Hepatocyte (in vitro differentiated cells): ENCODE measurements at regions not wholly inside any gene's neighbourhood (a gene's known extent, or its start where the extent isn't known, plus 50 kb on each side); places are given as distances from the start of the nearest gene placed in this dataset.

Experiments
- DNase-seq: peaks from one replicate; pipeline ENCODE4 v3.0.0-alpha.2; 2016; ENCODE audit warnings: low spot score
- H2AFZ ChIP-seq: fragments of 200-600 bp; sonication (generic); 2 replicates; pipeline ENCODE4 v1.6.0; 2016; ENCODE audit warnings: antibody characterized with exemption, mild to moderate bottlenecking
- H3K27ac ChIP-seq: fragments of 200-600 bp; sonication (generic); 2 replicates; pipeline ENCODE4 v1.5.1; 2016; ENCODE audit warnings: mild to moderate bottlenecking
- H3K27me3 ChIP-seq: fragments of 200-600 bp; sonication (generic); 2 replicates; pipeline ENCODE4 v1.6.1; 2016
- H3K36me3 ChIP-seq: fragments of 200-600 bp; sonication (generic); replicated peaks from 2 replicates; pipeline ENCODE4 v1.5.1; 2016; ENCODE audit warnings: low read depth; ENCODE audit not compliant: insufficient read depth
- H3K4me1 ChIP-seq: fragments of 200-600 bp; sonication (generic); 2 replicates; pipeline ENCODE4 v1.5.1; 2016; ENCODE audit warnings: mild to moderate bottlenecking, moderate library complexity; ENCODE audit not compliant: insufficient read depth
- H3K4me2 ChIP-seq: fragments of 200-600 bp; sonication (generic); 2 replicates; pipeline ENCODE4 v1.6.0; 2016
- H3K4me3 ChIP-seq: fragments of 200-600 bp; sonication (generic); 2 replicates; pipeline ENCODE4 v1.5.1; 2016; ENCODE audit warnings: mild to moderate bottlenecking
- H3K79me2 ChIP-seq: fragments of 200-600 bp; sonication (generic); 2 replicates; pipeline ENCODE4 v1.6.0; 2017; ENCODE audit warnings: mild to moderate bottlenecking
- H3K9me2 ChIP-seq: fragments of 200-600 bp; sonication (generic); replicated peaks from 2 replicates; pipeline ENCODE4 v1.6.0; 2017; ENCODE audit warnings: mild to moderate bottlenecking; ENCODE audit not compliant: insufficient read depth
- H3K9me3 ChIP-seq: fragments of 200-600 bp; sonication (generic); 2 replicates; pipeline ENCODE4 v1.5.1; 2016; ENCODE audit warnings: low read depth, mild to moderate bottlenecking
- H4K20me1 ChIP-seq: fragments of 200-600 bp; sonication (generic); 2 replicates; pipeline ENCODE4 v1.6.0; 2016; ENCODE audit warnings: mild to moderate bottlenecking; ENCODE audit not compliant: insufficient read depth, poor library complexity, severe bottlenecking
- CTCF ChIP-seq: fragments of 200-600 bp; sonication (generic); IDR thresholded peaks from 2 replicates; pipeline ENCODE4 v1.5.1; 2016; ENCODE audit warnings: antibody characterized with exemption, mild to moderate bottlenecking; ENCODE audit not compliant: poor library complexity
- EZH2 ChIP-seq: fragments of 200-600 bp; sonication (generic); IDR thresholded peaks from 2 replicates; pipeline ENCODE4 v1.6.1; 2016; ENCODE audit warnings: antibody characterized with exemption, mild to moderate bottlenecking, borderline replicate concordance
- EZH2phosphoT487 ChIP-seq: fragments of 200-600 bp; sonication (generic); IDR thresholded peaks from one replicate; pipeline ENCODE4 v1.6.1; 2018; ENCODE audit warnings: antibody characterized with exemption, mild to moderate bottlenecking, low read depth, moderate library complexity; ENCODE audit not compliant: unreplicated experiment, severe bottlenecking
- WGBS: methylation state at CpG from one replicate; pipeline ENCODE4 v1.1.6; 2016; ENCODE audit warnings: low lambda C conversion rate; ENCODE audit errors: missing lambda C conversion rate; 5-methylcytosine and 5-hydroxymethylcytosine counted together

- H3K4me2 ChIP-seq, result no peak overlapping the region
These were observed 659.8 kb downstream of the BCL11A start for GRCh38 chr2:59893612-59894011.

GRCh38 chr2:59892398-59892797, 661.1 kb downstream of the BCL11A start:
- Histone ChIP-seq H4K20me1 (no peaks in the 10 kb centered on the region), H3K9me2 (no peaks in the 10 kb centered on the region), H3K9me3 (no peaks in the 10 kb centered on the region), H3K27ac (no peak overlapping the region), H3K36me3 (no peaks in the 10 kb centered on the region), H2AFZ (no peak overlapping the region), H3K4me2 (no peak overlapping the region), H3K27me3 (no peaks in the 10 kb centered on the region), H3K4me1 (peaks cover 5% of the 10 kb centered on the region), H3K79me2 (no peaks in the 10 kb centered on the region), H3K4me3 (no peak overlapping the region)
- TF ChIP-seq CTCF (no peak), EZH2phosphoT487 (no peak), EZH2 (no peak)
- no peak for DNase-seq
- WGBS, result 57% methylated on average over 5 of the region's 5 CpGs

More at GRCh38 chr2:59893612-59894011, 659.8 kb downstream of the BCL11A start:
- no peak for DNase-seq
- H3K9me2 ChIP-seq, result no peaks in the 10 kb centered on the region
- H3K4me3 ChIP-seq, result no peak overlapping the region
- H4K20me1 ChIP-seq, result no peaks in the 10 kb centered on the region
- H3K79me2 ChIP-seq, result no peaks in the 10 kb centered on the region
- no peak overlapping the region for H2AFZ ChIP-seq
- no peaks in the 10 kb centered on the region for H3K27me3 ChIP-seq
- no peaks in the 10 kb centered on the region for H3K9me3 ChIP-seq
- no peaks in the 10 kb centered on the region for H3K4me1 ChIP-seq
- no peaks in the 10 kb centered on the region for H3K36me3 ChIP-seq
- WGBS, result 80% methylated on average over 2 of the region's 2 CpGs
- TF ChIP-seq EZH2, result no peak
- no peak for TF ChIP-seq CTCF
- no peak for TF ChIP-seq EZH2phosphoT487
- H3K27ac ChIP-seq, result no peak overlapping the region

GRCh38 chr2:59889305-59889704, 664.1 kb downstream of the BCL11A start:
- Histone ChIP-seq H3K4me3 (no peak overlapping the region), H3K27me3 (no peaks in the 10 kb centered on the region), H3K9me2 (no peaks in the 10 kb centered on the region), H2AFZ (no peak overlapping the region), H4K20me1 (no peaks in the 10 kb centered on the region), H3K36me3 (no peaks in the 10 kb centered on the region), H3K4me2 (no peak overlapping the region), H3K79me2 (no peaks in the 10 kb centered on the region), H3K27ac (no peak overlapping the region), H3K9me3 (no peaks in the 10 kb centered on the region), H3K4me1 (peaks cover 10% of the 10 kb centered on the region)
- no peak for TF ChIP-seq EZH2
- no peak for TF ChIP-seq EZH2phosphoT487
- TF ChIP-seq CTCF, result no peak
- DNase-seq, result no peak
- WGBS, result 100% methylated on average over 8 of the region's 8 CpGs

GRCh38 chr2:59888706-59889105, 664.7 kb downstream of the BCL11A start:
- Histone ChIP-seq H3K9me2 (no peaks in the 10 kb centered on the region), H3K27ac (no peak overlapping the region), H3K27me3 (no peaks in the 10 kb centered on the region), H3K79me2 (no peaks in the 10 kb centered on the region), H3K4me2 (no peak overlapping the region), H2AFZ (no peak overlapping the region), H3K4me3 (no peak overlapping the region), H3K4me1 (peaks cover 10% of the 10 kb centered on the region), H4K20me1 (no peaks in the 10 kb centered on the region), H3K9me3 (no peaks in the 10 kb centered on the region), H3K36me3 (no peaks in the 10 kb centered on the region)
- TF ChIP-seq EZH2, result no peak
- no peak for TF ChIP-seq CTCF
- no peak for TF ChIP-seq EZH2phosphoT487
- 74% methylated on average over 1 of the region's 1 CpG for WGBS
- no peak for DNase-seq
